Astrocyte (in vitro differentiated cells and primary cell): ENCODE measurements at regions not wholly inside any gene's neighbourhood (a gene's known extent, or its start where the extent isn't known, plus 50 kb on each side); places are given as distances from the start of the nearest gene placed in this dataset.

Experiments
- DNase-seq: peaks from one replicate; pipeline ENCODE4 v3.0.0-alpha.2; 2010; ENCODE audit warnings: low read depth
- FAIRE-seq: peaks from 2 replicates; lab custom pipeline; 2011; peaks lifted over from hg19 to GRCh38; lab: Jason Lieb, UNC
- H2AFZ ChIP-seq: 2 replicates; pipeline ENCODE4 v1.6.0; 2012; ENCODE audit warnings: low read depth, low read length, inconsistent platforms
- H3K27ac ChIP-seq: 2 replicates; pipeline ENCODE4 v1.5.1; 2011; ENCODE audit warnings: low read depth, low read length, inconsistent platforms
- H3K27me3 ChIP-seq: 2 replicates; pipeline ENCODE4 v1.6.0; 2011; ENCODE audit warnings: low read length, inconsistent platforms; ENCODE audit not compliant: insufficient read depth
- H3K36me3 ChIP-seq: 2 replicates; pipeline ENCODE4 v1.5.1; 2011; ENCODE audit warnings: low read length, inconsistent platforms; ENCODE audit not compliant: insufficient read depth
- H3K4me1 ChIP-seq: 2 replicates; pipeline ENCODE4 v1.5.1; 2011; ENCODE audit warnings: low read length, inconsistent platforms; ENCODE audit not compliant: insufficient read depth
- H3K4me2 ChIP-seq: 2 replicates; pipeline ENCODE4 v1.6.0; 2012; ENCODE audit warnings: low read length, inconsistent platforms
- H3K4me3 ChIP-seq: 2 replicates; pipeline ENCODE4 v1.5.1; 2011; ENCODE audit warnings: low read depth, mild to moderate bottlenecking, low read length, inconsistent platforms; ENCODE audit not compliant: insufficient read depth
- H3K79me2 ChIP-seq: 2 replicates; pipeline ENCODE4 v1.6.0; 2012; ENCODE audit warnings: mild to moderate bottlenecking, low read length, inconsistent platforms; ENCODE audit not compliant: insufficient read depth
- H3K9ac ChIP-seq: 2 replicates; pipeline ENCODE4 v1.6.0; 2012; ENCODE audit warnings: mild to moderate bottlenecking, low read length, inconsistent platforms
- H3K9me3 ChIP-seq: 2 replicates; pipeline ENCODE4 v1.5.1; 2012; ENCODE audit warnings: low read depth, mild to moderate bottlenecking, low read length, inconsistent platforms; ENCODE audit not compliant: insufficient read depth
- H4K20me1 ChIP-seq: 2 replicates; pipeline ENCODE4 v1.6.0; 2012; ENCODE audit warnings: low read length, inconsistent platforms; ENCODE audit not compliant: insufficient read depth
- H3K27ac Mint-ChIP-seq: one replicate; pipeline ENCODE4 v1.8.0; 2021; ENCODE audit warnings: mild to moderate bottlenecking, mixed read lengths; ENCODE audit not compliant: unreplicated experiment
- H3K27me3 Mint-ChIP-seq: one replicate; pipeline ENCODE4 v1.8.0; 2021; ENCODE audit warnings: low read depth, mixed read lengths; ENCODE audit not compliant: unreplicated experiment
- H3K36me3 Mint-ChIP-seq: one replicate; pipeline ENCODE4 v1.8.0; 2021; ENCODE audit warnings: low read depth, mixed read lengths; ENCODE audit not compliant: unreplicated experiment
- H3K4me1 Mint-ChIP-seq: one replicate; pipeline ENCODE4 v1.8.0; 2021; ENCODE audit warnings: low read depth, mixed read lengths; ENCODE audit not compliant: unreplicated experiment
- H3K4me3 Mint-ChIP-seq: one replicate; pipeline ENCODE4 v1.8.0; 2021; ENCODE audit warnings: mild to moderate bottlenecking, moderate library complexity, mixed read lengths; ENCODE audit not compliant: unreplicated experiment
- H3K9me3 Mint-ChIP-seq: one replicate; pipeline ENCODE4 v1.8.0; 2021; ENCODE audit warnings: mild to moderate bottlenecking, mixed read lengths; ENCODE audit not compliant: unreplicated experiment
- EZH2 ChIP-seq: IDR thresholded peaks from 2 replicates; pipeline ENCODE4 v1.6.1; 2012; ENCODE audit warnings: mild to moderate bottlenecking, low read length, inconsistent platforms; ENCODE audit not compliant: insufficient read depth
- TF ChIP-seq, protein P1 (sequence below): IDR thresholded peaks from 2 replicates; pipeline ENCODE4 v1.5.1; 2011; ENCODE audit warnings: low read depth, mild to moderate bottlenecking, inconsistent platforms, low read length, moderate library complexity; ENCODE audit not compliant: insufficient read depth

DNA sequence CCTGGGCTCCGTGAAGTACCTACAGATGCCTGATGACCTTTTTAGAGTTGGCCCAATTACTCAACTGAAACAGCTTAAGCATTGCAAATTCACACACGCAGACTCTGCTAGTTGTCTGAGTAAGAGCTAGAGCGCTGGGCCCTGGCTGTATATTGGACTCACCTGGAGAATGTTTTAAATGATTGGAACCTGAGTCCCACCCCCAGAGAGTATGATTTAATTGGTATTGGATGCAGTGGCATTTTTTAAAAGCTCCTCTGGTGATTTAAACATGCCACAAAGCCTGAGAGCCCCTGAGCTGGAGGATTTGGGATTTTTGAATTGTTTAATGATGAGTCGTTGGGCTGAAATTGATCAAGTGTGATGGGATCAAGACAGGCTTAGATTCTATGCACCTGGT lies 143.9 kb upstream of the SDK2 start:
- Histone ChIP-seq H3K4me3 (no peak overlapping the region), H3K27ac (no peak overlapping the region), H3K4me2 (no peak overlapping the region), H3K36me3 (no peaks in the 10 kb centered on the region), H4K20me1 (no peaks in the 10 kb centered on the region), H3K27me3 (peaks cover 34% of the 10 kb centered on the region), H3K79me2 (no peaks in the 10 kb centered on the region), H2AFZ (no peak overlapping the region), H3K9ac (no peak overlapping the region), H3K9me3 (no peaks in the 10 kb centered on the region), H3K4me1 (no peaks in the 10 kb centered on the region)
- DNase-seq (no peak), FAIRE-seq (no peak)
- TF ChIP-seq, protein P1, sequence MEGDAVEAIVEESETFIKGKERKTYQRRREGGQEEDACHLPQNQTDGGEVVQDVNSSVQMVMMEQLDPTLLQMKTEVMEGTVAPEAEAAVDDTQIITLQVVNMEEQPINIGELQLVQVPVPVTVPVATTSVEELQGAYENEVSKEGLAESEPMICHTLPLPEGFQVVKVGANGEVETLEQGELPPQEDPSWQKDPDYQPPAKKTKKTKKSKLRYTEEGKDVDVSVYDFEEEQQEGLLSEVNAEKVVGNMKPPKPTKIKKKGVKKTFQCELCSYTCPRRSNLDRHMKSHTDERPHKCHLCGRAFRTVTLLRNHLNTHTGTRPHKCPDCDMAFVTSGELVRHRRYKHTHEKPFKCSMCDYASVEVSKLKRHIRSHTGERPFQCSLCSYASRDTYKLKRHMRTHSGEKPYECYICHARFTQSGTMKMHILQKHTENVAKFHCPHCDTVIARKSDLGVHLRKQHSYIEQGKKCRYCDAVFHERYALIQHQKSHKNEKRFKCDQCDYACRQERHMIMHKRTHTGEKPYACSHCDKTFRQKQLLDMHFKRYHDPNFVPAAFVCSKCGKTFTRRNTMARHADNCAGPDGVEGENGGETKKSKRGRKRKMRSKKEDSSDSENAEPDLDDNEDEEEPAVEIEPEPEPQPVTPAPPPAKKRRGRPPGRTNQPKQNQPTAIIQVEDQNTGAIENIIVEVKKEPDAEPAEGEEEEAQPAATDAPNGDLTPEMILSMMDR, result no peak
- no peak for TF ChIP-seq EZH2
- Mint-ChIP-seq H3K27ac (no peak overlapping the region), H3K9me3 (peaks cover 6% of the 10 kb centered on the region), H3K4me3 (no peak overlapping the region), H3K4me1 (peaks cover 6% of the 10 kb centered on the region), H3K27me3 (peaks cover 60% of the 10 kb centered on the region), H3K36me3 (no peaks in the 10 kb centered on the region)

DNA sequence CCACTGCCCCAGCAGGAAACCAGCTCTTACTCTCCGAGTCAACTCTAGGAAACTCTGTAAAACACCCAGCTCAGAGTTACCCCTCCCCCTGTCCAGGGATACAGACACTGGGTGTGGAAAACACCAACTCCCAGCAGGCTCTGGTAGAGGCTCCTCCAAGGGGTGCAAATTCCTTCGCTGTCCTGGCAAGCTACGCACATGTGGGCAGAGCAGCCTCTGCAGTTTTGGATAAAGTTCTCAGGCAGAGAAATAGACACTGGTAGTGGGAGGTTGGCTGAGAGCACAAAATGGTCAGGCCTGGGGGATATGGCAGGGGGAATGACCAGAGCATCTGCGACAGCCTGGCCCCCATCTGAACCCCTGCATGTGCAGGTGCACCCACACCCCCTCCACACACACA lies 146.9 kb upstream of the SDK2 start:
- Histone ChIP-seq H3K9me3 (no peaks in the 10 kb centered on the region), H2AFZ (no peak overlapping the region), H3K4me1 (no peaks in the 10 kb centered on the region), H4K20me1 (no peaks in the 10 kb centered on the region), H3K9ac (no peak overlapping the region), H3K27me3 (peaks cover 30% of the 10 kb centered on the region), H3K4me2 (no peak overlapping the region), H3K79me2 (no peaks in the 10 kb centered on the region), H3K4me3 (no peak overlapping the region), H3K36me3 (no peaks in the 10 kb centered on the region), H3K27ac (no peak overlapping the region)
- Mint-ChIP-seq H3K27me3 (peaks cover 48% of the 10 kb centered on the region), H3K27ac (no peak overlapping the region), H3K36me3 (no peaks in the 10 kb centered on the region), H3K4me3 (no peak overlapping the region), H3K9me3 (peaks cover 6% of the 10 kb centered on the region), H3K4me1 (peaks cover 6% of the 10 kb centered on the region)
- FAIRE-seq (no peak), DNase-seq (no peak)
- TF ChIP-seq, protein P1, result no peak
- no peak for TF ChIP-seq EZH2

DNA sequence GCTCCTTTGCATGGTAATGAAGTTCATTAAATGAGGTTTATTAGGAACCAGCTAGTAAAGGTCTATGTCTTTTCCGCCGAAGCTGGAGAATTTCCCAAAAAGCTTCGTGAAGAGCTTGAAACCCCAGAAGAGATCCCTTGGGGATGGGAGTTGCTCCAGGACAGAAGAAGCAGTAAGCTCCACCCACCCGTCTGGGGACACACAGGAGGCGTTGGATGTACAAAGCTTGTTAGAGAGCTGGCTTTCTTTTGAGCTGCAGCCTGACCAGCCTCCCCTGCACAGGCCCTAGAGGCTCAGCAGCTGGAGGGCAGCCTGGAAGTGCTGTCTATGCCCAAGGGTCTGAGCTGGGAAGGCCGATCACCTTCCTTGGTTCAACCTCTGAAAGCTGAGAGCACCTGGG lies 147.4 kb upstream of the SDK2 start:
- FAIRE-seq (no peak), DNase-seq (no peak)
- Histone ChIP-seq H3K27me3 (peaks cover 28% of the 10 kb centered on the region), H3K4me2 (no peak overlapping the region), H3K9me3 (no peaks in the 10 kb centered on the region), H4K20me1 (no peaks in the 10 kb centered on the region), H3K4me3 (no peak overlapping the region), H3K79me2 (no peaks in the 10 kb centered on the region), H3K27ac (no peak overlapping the region), H2AFZ (no peak overlapping the region), H3K9ac (no peak overlapping the region), H3K36me3 (no peaks in the 10 kb centered on the region), H3K4me1 (peaks cover 2% of the 10 kb centered on the region)
- peaks cover 48% of the 10 kb centered on the region for H3K27me3 Mint-ChIP-seq
- H3K36me3 Mint-ChIP-seq, result no peaks in the 10 kb centered on the region
- peaks cover 7% of the 10 kb centered on the region for H3K4me1 Mint-ChIP-seq
- no peak for TF ChIP-seq EZH2
- TF ChIP-seq, protein P1, result no peak
- H3K9me3 Mint-ChIP-seq, result peaks cover 6% of the 10 kb centered on the region
- no peak overlapping the region for H3K27ac Mint-ChIP-seq
- H3K4me3 Mint-ChIP-seq, result no peak overlapping the region
